NOMO-1 treated with DMSO at 0.1 percent for 48 hours (cell line): ENCODE measurements at regions not wholly inside any gene's neighbourhood (a gene's known extent, or its start where the extent isn't known, plus 50 kb on each side); places are given as distances from the start of the nearest gene placed in this dataset.

Experiments used
- DNase-seq: peaks from one replicate; lab custom pipeline; 2025; ENCODE audit not compliant: unreplicated experiment; lab: John Stamatoyannopoulos, UW

GRCh38 chr1:96992871-96993270 lies 271.3 kb downstream of the PTBP2 start:
- DNase-seq = no peak

DNA sequence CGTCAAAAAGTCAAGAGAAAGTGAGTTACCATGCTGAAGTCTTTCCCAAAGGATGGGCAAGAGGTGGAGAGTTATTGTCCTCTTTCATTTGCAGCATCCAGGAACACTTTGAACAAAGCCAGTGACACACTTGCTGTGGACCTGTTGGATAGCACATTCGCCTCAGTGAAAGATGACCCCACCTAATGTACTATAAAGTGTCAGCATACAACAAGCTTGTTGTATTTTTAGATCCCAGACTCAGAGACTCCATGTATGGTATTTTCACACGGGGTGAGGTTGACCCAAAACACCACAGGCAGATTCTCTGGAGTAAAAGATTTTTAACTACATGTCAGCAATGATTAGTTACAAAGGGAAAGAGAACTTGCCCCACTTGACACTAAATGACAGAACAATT lies 273.8 kb downstream of the PTBP2 start:
- DNase-seq = no peak

DNA sequence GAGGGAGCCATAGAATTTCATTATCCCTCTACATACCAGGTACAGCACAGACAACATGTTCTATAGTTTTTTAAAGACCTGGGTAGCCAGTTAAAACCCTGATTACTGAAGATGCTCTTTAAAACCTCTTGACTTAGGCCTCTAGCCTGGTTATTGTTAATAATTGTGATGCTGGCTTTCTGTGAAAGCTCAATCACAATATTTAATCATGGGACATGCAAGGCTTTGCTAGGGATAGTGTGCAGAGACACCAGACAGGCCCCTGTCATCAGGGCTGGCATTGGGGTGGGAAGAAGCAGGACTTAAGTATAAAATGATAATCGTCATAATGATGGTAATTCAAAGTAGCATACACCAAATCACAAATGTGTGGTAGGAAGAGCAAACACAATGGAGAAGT lies 274.4 kb downstream of the PTBP2 start:
- DNase-seq = no peak

DNA sequence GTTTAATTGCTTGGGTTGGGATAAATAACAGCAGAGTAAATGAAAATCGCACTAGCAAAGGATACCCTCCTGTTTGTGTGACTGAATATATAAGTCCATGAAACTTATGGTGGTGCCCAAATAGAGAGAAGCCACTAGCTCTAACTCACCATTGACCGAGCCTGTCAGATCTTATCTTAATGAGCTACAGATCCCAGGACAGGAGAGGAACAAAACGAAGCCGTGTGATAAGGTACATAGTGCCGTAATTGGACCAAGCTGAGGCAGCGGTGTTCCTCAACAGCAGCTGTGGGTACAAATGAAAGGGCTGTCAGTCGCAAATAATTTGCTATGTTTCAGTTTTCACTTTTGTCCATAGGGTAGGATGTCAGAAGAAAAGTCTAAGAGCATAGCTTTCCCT lies 276.1 kb downstream of the PTBP2 start:
- no peak for DNase-seq

DNA sequence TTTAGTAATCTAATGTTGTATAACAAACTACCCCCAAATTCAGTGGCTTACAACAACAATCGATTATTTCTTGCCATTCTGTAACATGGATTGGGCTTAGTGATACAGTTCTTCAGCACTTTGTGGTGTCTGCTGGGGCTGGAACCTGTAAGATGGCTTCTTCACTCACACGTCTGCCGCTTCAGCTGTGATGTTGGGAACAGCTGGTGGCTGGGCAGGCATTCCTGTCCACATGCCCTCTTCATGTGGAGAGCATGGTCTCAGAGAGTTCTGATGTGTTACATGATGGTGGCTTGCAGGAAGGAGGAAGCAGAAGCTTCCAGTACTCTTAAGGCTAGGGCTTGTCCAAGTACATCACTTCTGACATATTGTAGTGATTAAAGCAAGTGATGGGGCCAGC lies 276.9 kb downstream of the PTBP2 start:
- no peak for DNase-seq

DNA sequence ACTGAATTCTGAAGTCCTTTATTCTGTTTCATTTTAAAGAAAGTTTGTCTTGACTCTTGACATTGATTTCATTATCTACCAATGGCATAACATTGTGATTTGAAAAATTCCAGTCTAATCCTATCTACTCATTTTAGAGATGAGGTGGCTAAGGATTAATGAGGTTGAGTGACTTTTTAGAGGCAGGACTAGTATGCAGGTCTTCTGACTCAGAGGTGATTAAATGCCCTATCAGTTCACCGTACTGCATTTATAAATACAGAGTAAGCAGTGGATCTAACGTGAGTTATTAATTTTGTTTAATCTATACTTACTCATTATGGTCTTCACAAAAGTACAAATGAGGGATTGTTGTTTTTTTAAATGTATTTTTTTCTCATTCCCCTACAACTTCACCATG lies 277.6 kb downstream of the PTBP2 start:
- DNase-seq = no peak

DNA sequence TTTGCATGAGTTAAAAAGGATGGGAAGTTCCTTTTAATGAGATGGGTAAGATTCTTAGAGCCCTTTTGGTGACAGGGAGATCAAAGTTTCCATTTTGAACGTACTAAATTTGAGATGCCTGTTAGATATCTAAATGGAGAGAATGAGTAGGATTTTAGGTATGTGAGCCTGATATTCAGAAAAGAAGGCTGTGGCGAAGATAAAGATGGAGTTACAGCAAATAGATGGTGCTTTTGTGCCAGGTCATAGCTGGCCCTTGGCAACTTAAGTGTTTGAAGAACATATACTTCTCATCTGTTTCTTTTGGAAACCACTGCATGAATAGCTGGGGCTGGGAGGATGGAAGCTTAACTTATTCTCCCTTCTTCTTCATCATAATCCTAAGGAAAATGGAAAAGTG lies 282.5 kb downstream of the PTBP2 start:
- no peak for DNase-seq

- DNase-seq = no peak
These were observed 283.2 kb downstream of the PTBP2 start for GRCh38 chr1:97004743-97005142.

DNA sequence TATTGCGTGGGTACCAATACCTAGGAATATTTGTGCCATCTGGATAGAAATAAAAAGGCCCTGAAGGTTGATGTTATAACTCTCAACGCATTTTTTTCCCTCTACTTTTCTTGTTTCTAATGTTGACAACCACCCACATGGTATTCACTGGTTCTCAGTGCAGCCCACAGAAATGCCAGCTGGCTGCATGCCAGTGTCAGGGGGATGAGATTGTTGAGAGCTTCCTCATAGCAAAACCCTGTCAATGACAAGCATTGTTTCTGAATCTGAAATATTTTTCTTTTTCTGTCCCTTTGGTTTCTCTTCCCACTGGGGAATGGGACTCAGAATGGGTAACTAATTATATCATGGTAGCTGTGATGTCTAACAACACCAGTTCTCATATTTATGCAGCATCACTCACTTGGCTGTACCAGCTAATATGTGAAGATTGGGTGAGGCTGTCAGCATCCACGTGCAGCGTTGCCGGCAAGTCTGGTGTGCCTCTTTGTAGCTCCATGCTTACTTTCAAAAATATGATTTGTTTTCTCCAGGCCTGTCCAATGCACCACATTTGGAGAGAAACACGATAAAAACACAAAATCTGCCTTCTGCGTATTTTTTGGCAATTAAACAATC lies 284.6 kb downstream of the PTBP2 start:
- DNase-seq = no peak

- DNase-seq = no peak
These were observed 286.4 kb downstream of the PTBP2 start for GRCh38 chr1:97007840-97008604.

DNA sequence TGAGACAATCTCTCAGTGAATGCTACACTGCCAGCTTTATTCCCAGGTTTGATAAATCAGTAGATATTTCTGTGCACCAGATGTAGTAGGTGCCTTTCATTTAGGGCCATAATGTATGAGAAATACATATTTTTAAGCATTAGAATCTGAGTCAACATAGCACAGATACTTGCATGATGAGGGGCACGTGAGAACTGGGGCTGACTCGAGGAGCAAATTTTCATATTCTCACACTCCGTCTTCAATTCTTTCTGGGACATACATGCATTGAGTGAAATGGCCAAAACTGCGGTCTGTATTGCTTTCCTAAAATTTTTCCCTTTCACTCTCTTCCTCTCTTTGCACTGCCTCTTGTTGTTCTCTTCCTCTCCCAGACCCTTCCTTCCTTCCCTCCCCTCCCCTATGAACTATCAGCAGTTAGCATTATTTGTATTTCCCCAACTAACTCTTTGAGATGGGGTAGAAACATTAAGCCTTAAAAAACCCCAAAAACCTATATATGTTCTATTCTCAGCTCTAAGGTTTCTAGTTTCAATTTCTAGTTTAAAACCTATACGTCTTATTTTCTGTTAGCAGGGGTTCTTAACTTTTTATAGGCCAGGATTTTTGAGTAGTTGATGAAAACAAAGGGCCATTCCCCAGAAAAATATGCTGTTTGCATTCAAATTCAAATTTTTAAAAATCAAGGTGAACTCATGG lies 289.1 kb downstream of the PTBP2 start:
- DNase-seq = no peak

DNA sequence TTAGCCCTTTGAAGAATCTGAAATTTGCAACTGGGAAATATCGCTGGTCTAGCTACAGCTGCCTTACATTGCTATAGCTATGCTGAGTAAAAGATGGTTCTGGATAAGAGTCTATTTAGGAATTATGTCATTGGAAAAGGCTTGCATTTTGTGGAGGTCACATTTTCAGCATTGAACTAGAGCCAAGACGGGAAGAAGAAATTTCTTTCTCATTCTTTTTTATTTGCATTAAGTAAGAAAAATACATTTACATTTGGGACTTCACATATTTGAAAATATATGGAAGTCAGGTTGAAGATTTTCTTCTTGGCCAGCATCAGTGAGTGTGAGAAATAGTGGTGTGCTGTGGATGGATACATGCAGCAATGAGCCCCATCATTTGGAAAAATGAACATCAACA lies 291.6 kb downstream of the PTBP2 start:
- DNase-seq = no peak

DNA sequence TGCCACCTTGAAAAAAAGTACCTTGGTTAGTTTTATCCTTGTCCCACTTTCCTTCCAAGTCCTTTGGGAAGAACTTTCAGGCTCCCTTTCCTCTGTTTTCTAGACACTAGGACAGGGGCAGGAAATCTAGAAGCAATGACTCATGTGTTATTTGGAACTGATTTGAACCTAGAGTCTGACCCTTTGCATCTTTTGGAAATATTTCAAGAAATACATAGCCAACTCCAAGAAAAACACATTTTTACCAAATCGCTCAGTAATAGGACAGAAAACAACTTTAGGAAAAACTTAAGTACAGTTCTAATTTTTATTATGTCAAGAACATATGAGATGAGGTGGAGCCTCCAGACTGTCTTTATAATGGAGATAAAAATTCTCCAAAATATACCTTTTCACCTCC lies 292.4 kb downstream of the PTBP2 start:
- DNase-seq = no peak

DNA sequence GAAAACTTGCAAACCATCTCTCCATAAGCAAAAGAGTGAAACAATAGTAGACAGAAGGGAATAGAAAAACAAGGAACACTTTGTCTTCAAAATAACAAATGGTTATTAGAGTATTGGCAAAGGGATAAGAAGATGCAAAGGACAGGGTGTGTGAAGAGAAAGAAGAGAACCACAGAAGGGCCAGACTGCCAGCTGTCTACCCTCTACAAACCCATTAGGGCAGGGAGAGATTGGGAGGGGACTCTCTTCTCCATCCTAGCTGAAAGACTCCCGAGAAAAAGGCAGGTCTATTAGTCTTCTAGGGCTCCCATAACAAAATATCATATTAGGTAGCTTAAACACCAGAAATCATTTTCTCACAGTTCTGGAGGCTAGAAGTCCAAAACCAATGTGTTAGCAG lies 292.8 kb downstream of the PTBP2 start:
- no peak for DNase-seq

- no peak for DNase-seq
These were observed 296.3 kb downstream of the PTBP2 start for GRCh38 chr1:97017895-97018294.
